Central memory CD4-positive, alpha-beta T cell (primary cell): ENCODE measurements at regions not wholly inside any gene's neighbourhood (a gene's known extent, or its start where the extent isn't known, plus 50 kb on each side); places are given as distances from the start of the nearest gene placed in this dataset.

ENCODE experiments used
- DNase-seq: peaks from one replicate; pipeline ENCODE4 v3.0.0; 2022

- DNase-seq: no peak
Measured at GRCh38 chr7:131895541-131896164, 339.2 kb upstream of the PODXL start.

GRCh38 chr7:131893631-131894340, 337.4 kb upstream of the PODXL start:
- no peak for DNase-seq

- DNase-seq: no peak
Measured at GRCh38 chr7:131890176-131890575, 333.7 kb upstream of the PODXL start.

- no peak for DNase-seq
Measured at GRCh38 chr7:131889572-131890150, 333.2 kb upstream of the PODXL start.

GRCh38 chr7:131883769-131884168, 327.3 kb upstream of the PODXL start:
- DNase-seq: no peak

- DNase-seq: no peak
Measured at GRCh38 chr7:131883196-131883595, 326.8 kb upstream of the PODXL start.

- no peak for DNase-seq
Measured at GRCh38 chr7:131882321-131882720, 325.9 kb upstream of the PODXL start.

GRCh38 chr7:131880078-131880477, 323.6 kb upstream of the PODXL start:
- no peak for DNase-seq

- DNase-seq: no peak
Measured at GRCh38 chr7:131879424-131879823, 323.0 kb upstream of the PODXL start.

GRCh38 chr7:131878777-131879176, 322.3 kb upstream of the PODXL start:
- DNase-seq: no peak

GRCh38 chr7:131873581-131873980, 317.2 kb upstream of the PODXL start:
- DNase-seq: no peak

GRCh38 chr7:131869986-131870385, 313.6 kb upstream of the PODXL start:
- DNase-seq: no peak

GRCh38 chr7:131869169-131869844, 312.9 kb upstream of the PODXL start:
- no peak for DNase-seq

GRCh38 chr7:131867461-131867860, 311.0 kb upstream of the PODXL start:
- DNase-seq: no peak

- DNase-seq: no peak
Measured at GRCh38 chr7:131865911-131866310, 309.5 kb upstream of the PODXL start.

- DNase-seq: no peak
Measured at GRCh38 chr7:131861620-131862346, 305.4 kb upstream of the PODXL start.

GRCh38 chr7:131859147-131859821, 302.9 kb upstream of the PODXL start:
- no peak for DNase-seq

GRCh38 chr7:131858611-131859010, 302.2 kb upstream of the PODXL start:
- DNase-seq: no peak

GRCh38 chr7:131849472-131849871, 293.0 kb upstream of the PODXL start:
- no peak for DNase-seq

GRCh38 chr7:131848033-131848432, 291.6 kb upstream of the PODXL start:
- DNase-seq: no peak

GRCh38 chr7:131845573-131846314, 289.3 kb upstream of the PODXL start:
- DNase-seq: no peak

- no peak for DNase-seq
Measured at GRCh38 chr7:131844369-131844768, 287.9 kb upstream of the PODXL start.
